ENCODE measurements at regions not wholly inside any gene's neighbourhood (a gene's known extent, or its start where the extent isn't known, plus 50 kb on each side); places are given as distances from the start of the nearest gene placed in this dataset.

GRCh38 chr9:2419347-2419746, 202.2 kb upstream of the VLDLR start:
- H3K9me3 ChIP-seq = no peaks in the 10 kb centered on the region
- intact Hi-C loops (cut with DNase I; ENCODE audit: low total_unique reads) = no loop called here
- ATAC-seq = no peak
- no peak overlapping the region for H3K4me3 ChIP-seq
- in situ Hi-C loops (cut with MboI; ENCODE audit: low sequenced_read_pairs in 4 of 4) = no loop called here
- TF ChIP-seq POLR2A (IDR thresholded peaks at IDR 0.05) (no peak), CTCF (IDR thresholded peaks at IDR 0.05 in 4 of 5, conservative IDR thresholded peaks at IDR 0.05 in 1 of 5) (no peak)
- no peak overlapping the region for H3K27ac ChIP-seq
- no peaks in the 10 kb centered on the region for H3K27me3 ChIP-seq
- no peaks in the 10 kb centered on the region for H3K36me3 ChIP-seq
- DNase-seq = no peak
- H3K4me1 ChIP-seq = peaks cover 0 to 9% of the 10 kb centered on the region in 2 donors

GRCh38 chr9:2420543-2420942, 201.0 kb upstream of the VLDLR start:
- no peak overlapping the region for H3K4me3 ChIP-seq
- H3K27ac ChIP-seq = no peak overlapping the region
- ATAC-seq = no peak
- no peaks in the 10 kb centered on the region for H3K36me3 ChIP-seq
- H3K4me1 ChIP-seq = peaks cover 0 to 9% of the 10 kb centered on the region in 2 donors
- TF ChIP-seq POLR2A (IDR thresholded peaks at IDR 0.05) (no peak), CTCF (IDR thresholded peaks at IDR 0.05 in 4 of 5, conservative IDR thresholded peaks at IDR 0.05 in 1 of 5) (no peak)
- in situ Hi-C loops (cut with MboI; ENCODE audit: low sequenced_read_pairs in 4 of 4) (no loop called here), intact Hi-C loops (cut with DNase I; ENCODE audit: low total_unique reads) (no loop called here)
- DNase-seq = no peak
- no peaks in the 10 kb centered on the region for H3K27me3 ChIP-seq
- H3K9me3 ChIP-seq = no peaks in the 10 kb centered on the region

- intact Hi-C loops (cut with DNase I; ENCODE audit: low total_unique reads) = no loop called here
- H3K27ac ChIP-seq = no peak overlapping the region
- H3K4me1 ChIP-seq = no peaks in the 10 kb centered on the region
- in situ Hi-C loops (cut with MboI; ENCODE audit: low sequenced_read_pairs in 4 of 4) = no loop called here
- H3K27me3 ChIP-seq = no peaks in the 10 kb centered on the region
- no peaks in the 10 kb centered on the region for H3K36me3 ChIP-seq
- ATAC-seq (no peak), DNase-seq (no peak)
- no peaks in the 10 kb centered on the region for H3K9me3 ChIP-seq
- TF ChIP-seq CTCF (IDR thresholded peaks at IDR 0.05 in 4 of 5, conservative IDR thresholded peaks at IDR 0.05 in 1 of 5) = no peak
- TF ChIP-seq POLR2A (IDR thresholded peaks at IDR 0.05) = no peak
- H3K4me3 ChIP-seq = no peak overlapping the region
These were observed 197.0 kb upstream of the VLDLR start for GRCh38 chr9:2424619-2425033.

- no peaks in the 10 kb centered on the region for H3K4me1 ChIP-seq
- H3K27ac ChIP-seq = no peak overlapping the region
- TF ChIP-seq CTCF (IDR thresholded peaks at IDR 0.05 in 4 of 5, conservative IDR thresholded peaks at IDR 0.05 in 1 of 5) (no peak), POLR2A (IDR thresholded peaks at IDR 0.05) (no peak)
- H3K27me3 ChIP-seq = no peaks in the 10 kb centered on the region
- DNase-seq (no peak), ATAC-seq (no peak)
- H3K4me3 ChIP-seq = no peak overlapping the region
- no peaks in the 10 kb centered on the region for H3K9me3 ChIP-seq
- in situ Hi-C loops (cut with MboI; ENCODE audit: low sequenced_read_pairs in 4 of 4) (no loop called here), intact Hi-C loops (cut with DNase I; ENCODE audit: low total_unique reads) (no loop called here)
- H3K36me3 ChIP-seq = no peaks in the 10 kb centered on the region
These were observed 195.9 kb upstream of the VLDLR start for GRCh38 chr9:2425676-2426075.

- TF ChIP-seq CTCF (IDR thresholded peaks at IDR 0.05 in 4 of 5, conservative IDR thresholded peaks at IDR 0.05 in 1 of 5) (no peak), POLR2A (IDR thresholded peaks at IDR 0.05) (no peak)
- Histone ChIP-seq H3K4me3 (no peak overlapping the region), H3K27me3 (no peaks in the 10 kb centered on the region), H3K9me3 (no peaks in the 10 kb centered on the region), H3K36me3 (no peaks in the 10 kb centered on the region), H3K27ac (no peak overlapping the region), H3K4me1 (no peaks in the 10 kb centered on the region)
- DNase-seq (no peak), ATAC-seq (no peak)
- in situ Hi-C loops (cut with MboI; ENCODE audit: low sequenced_read_pairs in 4 of 4) (no loop called here), intact Hi-C loops (cut with DNase I; ENCODE audit: low total_unique reads) (no loop called here)
These were observed 194.3 kb upstream of the VLDLR start for GRCh38 chr9:2427120-2427891.

All from gastrocnemius medialis (tissue), 4 donors.